K562 (cell line): ENCODE measurements at regions not wholly inside any gene's neighbourhood (a gene's known extent, or its start where the extent isn't known, plus 50 kb on each side); places are given as distances from the start of the nearest gene placed in this dataset.
A peak's percentile ranks its signal among the peaks of the same experiment; 100 is the strongest.

Experiments
- ATAC-seq: fragments of 200-7000 bp; cut with Tn5 transposase; 3 replicates; pipeline ENCODE4 v1.9.1; 2020; ENCODE audit warnings: moderate library complexity
- BruUV-seq: library from RNA; stranded (reverse); fragments of 400-500 nt; replicated peaks from 2 replicates; lab custom pipeline; 2021; lab: Mats Ljungman, UMichigan
- CTCF ChIA-PET: fragments of 300-600 bp; formaldehyde crosslinking; extraction: SDS; loops from one replicate; lab custom pipeline; 2021; ENCODE audit warnings: low intra/inter-chr PET ratio; lab: Yijun Ruan, JAX
- POLR2A ChIA-PET: fragments of 300-600, 350-650 bp; sonication (Branson Sonifier 250); formaldehyde crosslinking; extraction: SDS; loops from one replicate; lab custom pipeline; 2021; ENCODE audit warnings: antibody characterized with exemption, inconsistent platforms; lab: Yijun Ruan, JAX
- DNase-seq, 4 experiments: peaks; one replicate each; pipeline versions ENCODE4 v3.0.0 to v3.0.0-alpha.2; 2011 to 2018; ENCODE audit warnings: low spot score in 3 of 4, mixed read lengths in 3 of 4; ENCODE audit errors: extremely low read depth in 1 of 4
- FAIRE-seq: peaks from 2 replicates; lab custom pipeline; 2011; peaks lifted over from hg19 to GRCh38; lab: Jason Lieb, UNC
- H2AFZ ChIP-seq: 2 replicates; pipeline ENCODE4 v1.6.0; 2011; ENCODE audit warnings: low read depth, low read length, control low read depth, inconsistent platforms
- H3K27ac ChIP-seq: fragments of 200-600 bp; 3 replicates; pipeline ENCODE4 v1.8.0; 2011; ENCODE audit warnings: low read depth, mild to moderate bottlenecking, control low read depth, inconsistent platforms, low read length, moderate library complexity, mixed read lengths; ENCODE audit errors: extremely low read depth
- H3K27me3 ChIP-seq, 2 experiments: fragments of 300-600 bp in 1 of 2; 2 replicates in 1 of 2; 3 replicates in 1 of 2; pipeline versions ENCODE4 v1.6.0 to v1.8.0; 2011; ENCODE audit warnings: inconsistent platforms in 2 of 2, low read length in 2 of 2, mild to moderate bottlenecking in 1 of 2, mixed read lengths in 1 of 2, moderate library complexity in 1 of 2; ENCODE audit not compliant: control insufficient read depth in 2 of 2, insufficient read depth in 2 of 2
- H3K36me3 ChIP-seq: fragments of 300-600 bp; 3 replicates; pipeline ENCODE4 v1.8.0; 2011; ENCODE audit warnings: mild to moderate bottlenecking, low read length, inconsistent platforms; ENCODE audit not compliant: control insufficient read depth, insufficient read depth
- H3K4me1 ChIP-seq, 2 experiments: fragments of 200-600 bp in 1 of 2; replicated peaks in 1 of 2; 2 replicates in 1 of 2; 3 replicates in 1 of 2; pipeline versions ENCODE4 v1.5.1 to v1.8.0; 2011; ENCODE audit warnings: inconsistent platforms in 2 of 2, low read length in 2 of 2, mild to moderate bottlenecking in 1 of 2, mixed read lengths in 1 of 2, moderate library complexity in 1 of 2; ENCODE audit not compliant: control insufficient read depth in 2 of 2, insufficient read depth in 2 of 2
- H3K4me2 ChIP-seq: 2 replicates; pipeline ENCODE4 v1.6.1; 2011; ENCODE audit warnings: low read length, control low read depth, inconsistent platforms, mixed read lengths; ENCODE audit not compliant: insufficient read depth
- H3K4me3 ChIP-seq: fragments of 200-600 bp; sonication (generic), shearing (Covaris generic); 2 replicates; pipeline ENCODE4 v1.5.1; 2016; ENCODE audit warnings: control low read depth, inconsistent platforms
- H3K79me2 ChIP-seq: fragments of 200-600 bp; 3 replicates; pipeline ENCODE4 v1.8.0; 2011; ENCODE audit warnings: low read length, inconsistent platforms; ENCODE audit not compliant: control insufficient read depth, insufficient read depth
- H3K9ac ChIP-seq, 2 experiments: 2 replicates each; pipeline versions ENCODE4 v1.6.0 to v1.6.1; 2011; ENCODE audit warnings: low read depth in 2 of 2, low read length in 2 of 2, control low read depth in 1 of 2, inconsistent platforms in 1 of 2, mild to moderate bottlenecking in 1 of 2, mixed read lengths in 1 of 2; ENCODE audit not compliant: insufficient read depth in 1 of 2
- H3K9me1 ChIP-seq: one replicate; pipeline ENCODE4 v1.6.0; 2011; ENCODE audit warnings: inconsistent platforms, mild to moderate bottlenecking, low read length, moderate library complexity; ENCODE audit not compliant: control insufficient read depth, insufficient read depth
- H3K9me3 ChIP-seq: replicated peaks from 2 replicates; pipeline ENCODE4 v1.5.1; 2011; ENCODE audit warnings: low read depth, low read length, inconsistent platforms; ENCODE audit not compliant: control insufficient read depth, insufficient read depth
- H4K20me1 ChIP-seq: replicated peaks from 2 replicates; pipeline ENCODE4 v1.6.1; 2011; ENCODE audit warnings: low read length, inconsistent platforms, mixed read lengths; ENCODE audit not compliant: control insufficient read depth, insufficient read depth
- POLR2AphosphoS5 ChIP-seq: IDR thresholded peaks from 2 replicates; pipeline ENCODE4 v1.6.1; 2011; ENCODE audit warnings: mild to moderate bottlenecking, low read depth, low read length, moderate library complexity; ENCODE audit not compliant: control insufficient read depth, insufficient read depth
- WGBS: fragments of 100-300 bp; shearing (Covaris generic); methylation state at CpG from one replicate; pipeline ENCODE4 v1.1.6; 2016; ENCODE audit warnings: low coverage, mixed read lengths; ENCODE audit not compliant: insufficient coverage; ENCODE audit errors: missing lambda C conversion rate; 5-methylcytosine and 5-hydroxymethylcytosine counted together
- in situ Hi-C: fragments of 300-500 bp; cut with MboI; formaldehyde crosslinking; loops from 4 replicates; pipeline ENCODE4 v1.15.0; 2018; ENCODE audit warnings: inconsistent platforms, mixed read lengths
- intact Hi-C: fragments of 100-400 bp; cut with micrococcal nuclease; formaldehyde crosslinking; loops from 2 replicates; pipeline ENCODE4 v1.14.2; 2022
- TF ChIP-seq, protein P1 (sequence below), 2 experiments: fragments of 450-650 bp; formaldehyde crosslinking in 1 of 2; IDR thresholded peaks; 2 replicates each; pipeline versions ENCODE4 v1.4.0 to v1.6.1; 2014 to 2020; ENCODE audit warnings: mild to moderate bottlenecking in 2 of 2, borderline replicate concordance in 1 of 2, low read depth in 1 of 2

GRCh38 chr10:90621577-90621976 is 236.3 kb downstream of the HTR7 start:
- ChIA-PET CTCF (no interaction called here), POLR2A (no interaction called here)
- Histone ChIP-seq H3K79me2 (no peaks in the 10 kb centered on the region), H3K27ac (no peak overlapping the region), H3K27me3 (no peaks in the 10 kb centered on the region), H3K4me3 (no peak overlapping the region), H3K4me1 (no peaks in the 10 kb centered on the region), H3K4me2 (no peak overlapping the region), H3K9me1 (no peaks in the 10 kb centered on the region), H3K9me3 (no peaks in the 10 kb centered on the region), H4K20me1 (no peaks in the 10 kb centered on the region), H3K36me3 (no peaks in the 10 kb centered on the region), H2AFZ (no peak overlapping the region), H3K9ac (no peak overlapping the region)
- TF ChIP-seq, protein P1, sequence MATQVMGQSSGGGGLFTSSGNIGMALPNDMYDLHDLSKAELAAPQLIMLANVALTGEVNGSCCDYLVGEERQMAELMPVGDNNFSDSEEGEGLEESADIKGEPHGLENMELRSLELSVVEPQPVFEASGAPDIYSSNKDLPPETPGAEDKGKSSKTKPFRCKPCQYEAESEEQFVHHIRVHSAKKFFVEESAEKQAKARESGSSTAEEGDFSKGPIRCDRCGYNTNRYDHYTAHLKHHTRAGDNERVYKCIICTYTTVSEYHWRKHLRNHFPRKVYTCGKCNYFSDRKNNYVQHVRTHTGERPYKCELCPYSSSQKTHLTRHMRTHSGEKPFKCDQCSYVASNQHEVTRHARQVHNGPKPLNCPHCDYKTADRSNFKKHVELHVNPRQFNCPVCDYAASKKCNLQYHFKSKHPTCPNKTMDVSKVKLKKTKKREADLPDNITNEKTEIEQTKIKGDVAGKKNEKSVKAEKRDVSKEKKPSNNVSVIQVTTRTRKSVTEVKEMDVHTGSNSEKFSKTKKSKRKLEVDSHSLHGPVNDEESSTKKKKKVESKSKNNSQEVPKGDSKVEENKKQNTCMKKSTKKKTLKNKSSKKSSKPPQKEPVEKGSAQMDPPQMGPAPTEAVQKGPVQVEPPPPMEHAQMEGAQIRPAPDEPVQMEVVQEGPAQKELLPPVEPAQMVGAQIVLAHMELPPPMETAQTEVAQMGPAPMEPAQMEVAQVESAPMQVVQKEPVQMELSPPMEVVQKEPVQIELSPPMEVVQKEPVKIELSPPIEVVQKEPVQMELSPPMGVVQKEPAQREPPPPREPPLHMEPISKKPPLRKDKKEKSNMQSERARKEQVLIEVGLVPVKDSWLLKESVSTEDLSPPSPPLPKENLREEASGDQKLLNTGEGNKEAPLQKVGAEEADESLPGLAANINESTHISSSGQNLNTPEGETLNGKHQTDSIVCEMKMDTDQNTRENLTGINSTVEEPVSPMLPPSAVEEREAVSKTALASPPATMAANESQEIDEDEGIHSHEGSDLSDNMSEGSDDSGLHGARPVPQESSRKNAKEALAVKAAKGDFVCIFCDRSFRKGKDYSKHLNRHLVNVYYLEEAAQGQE (IDR thresholded peaks at IDR 0.05; ENCODE audit: borderline replicate concordance) = 0 out of 2 replicates have a peak, but pooled peaks have one; percentile 47
- TF ChIP-seq, protein P1 (CRISPR knock-in tag; IDR thresholded peaks at IDR 0.05; ENCODE audit: low read depth) = no peak
- no peak for TF ChIP-seq POLR2AphosphoS5
- intact Hi-C loops (no loop called here), in situ Hi-C loops (no loop called here)
- no peak for FAIRE-seq
- WGBS = 0% methylated on average over 2 of the region's 2 CpGs
- no TSS peak for BruUV-seq
- no peak for ATAC-seq
- DNase-seq = no peak
